ENCODE measurements at regions not wholly inside any gene's neighbourhood (a gene's known extent, or its start where the extent isn't known, plus 50 kb on each side); places are given as distances from the start of the nearest gene placed in this dataset.

GRCh38 chr15:46178138-46178537 is 543.3 kb downstream of the SQOR start:
- in situ Hi-C loops (cut with HindIII; ENCODE audit: low sequenced_read_pairs) = no loop called here

- in situ Hi-C loops (cut with HindIII; ENCODE audit: low sequenced_read_pairs) = no loop called here
Observed at GRCh38 chr15:46207341-46207740, 572.5 kb downstream of the SQOR start.

GRCh38 chr15:46213551-46213950 is 578.7 kb downstream of the SQOR start:
- in situ Hi-C loops (cut with HindIII; ENCODE audit: low sequenced_read_pairs) = no loop called here

GRCh38 chr15:46222826-46223225 is 588.0 kb downstream of the SQOR start:
- in situ Hi-C loops (cut with HindIII; ENCODE audit: low sequenced_read_pairs) = no loop called here

- in situ Hi-C loops (cut with HindIII; ENCODE audit: low sequenced_read_pairs) = no loop called here
Observed at GRCh38 chr15:46229263-46229662, 594.4 kb downstream of the SQOR start.

GRCh38 chr15:46231786-46232185 is 597.0 kb downstream of the SQOR start:
- in situ Hi-C loops (cut with HindIII; ENCODE audit: low sequenced_read_pairs) = no loop called here

- in situ Hi-C loops (cut with HindIII; ENCODE audit: low sequenced_read_pairs) = no loop called here
Observed at GRCh38 chr15:46232471-46232870, 597.6 kb downstream of the SQOR start.

GRCh38 chr15:46242935-46243334 is 608.1 kb downstream of the SQOR start:
- in situ Hi-C loops (cut with HindIII; ENCODE audit: low sequenced_read_pairs) = loop anchor here (10.0 kb wide), 1 partner anchor 332 kb away; no protein-coding TSS in a partner anchor

- in situ Hi-C loops (cut with HindIII; ENCODE audit: low sequenced_read_pairs) = no loop called here
Observed at GRCh38 chr15:46251903-46252302, 617.1 kb downstream of the SQOR start.

- in situ Hi-C loops (cut with HindIII; ENCODE audit: low sequenced_read_pairs) = no loop called here
Observed at GRCh38 chr15:46258056-46258455, 623.2 kb downstream of the SQOR start.

GRCh38 chr15:46260937-46261336 is 626.1 kb downstream of the SQOR start:
- in situ Hi-C loops (cut with HindIII; ENCODE audit: low sequenced_read_pairs) = no loop called here

GRCh38 chr15:46265664-46266347 is 631.0 kb downstream of the SQOR start:
- in situ Hi-C loops (cut with HindIII; ENCODE audit: low sequenced_read_pairs) = no loop called here

GRCh38 chr15:46266661-46267060 is 631.8 kb downstream of the SQOR start:
- in situ Hi-C loops (cut with HindIII; ENCODE audit: low sequenced_read_pairs) = no loop called here

- in situ Hi-C loops (cut with HindIII; ENCODE audit: low sequenced_read_pairs) = no loop called here
Observed at GRCh38 chr15:46270481-46271147, 635.8 kb downstream of the SQOR start.

- in situ Hi-C loops (cut with HindIII; ENCODE audit: low sequenced_read_pairs) = no loop called here
Observed at GRCh38 chr15:46275701-46276100, 640.9 kb downstream of the SQOR start.

GRCh38 chr15:46277451-46277850 is 642.6 kb downstream of the SQOR start:
- in situ Hi-C loops (cut with HindIII; ENCODE audit: low sequenced_read_pairs) = no loop called here

- in situ Hi-C loops (cut with HindIII; ENCODE audit: low sequenced_read_pairs) = no loop called here
Observed at GRCh38 chr15:46278062-46278461, 643.2 kb downstream of the SQOR start.

GRCh38 chr15:46278486-46279090 is 643.8 kb downstream of the SQOR start:
- in situ Hi-C loops (cut with HindIII; ENCODE audit: low sequenced_read_pairs) = no loop called here

GRCh38 chr15:46280762-46281542 is 646.1 kb downstream of the SQOR start:
- in situ Hi-C loops (cut with HindIII; ENCODE audit: low sequenced_read_pairs) = no loop called here

GRCh38 chr15:46293550-46293949 is 658.7 kb downstream of the SQOR start:
- in situ Hi-C loops (cut with HindIII; ENCODE audit: low sequenced_read_pairs) = no loop called here

GRCh38 chr15:46296002-46296401 is 661.2 kb downstream of the SQOR start:
- in situ Hi-C loops (cut with HindIII; ENCODE audit: low sequenced_read_pairs) = no loop called here
